MM.1S (cell line): ENCODE measurements at regions not wholly inside any gene's neighbourhood (a gene's known extent, or its start where the extent isn't known, plus 50 kb on each side); places are given as distances from the start of the nearest gene placed in this dataset.

Experiments used
- CTCF ChIP-seq: fragments of 300-600 bp; sonication (generic); IDR thresholded peaks from 2 replicates; pipeline ENCODE4 v1.5.1; 2016; ENCODE audit warnings: antibody characterized with exemption, low read length, mixed read lengths
- EZH2 ChIP-seq: fragments of 300-600 bp; sonication (generic); optimal IDR thresholded peaks from 2 replicates; pipeline ENCODE3; 2017; ENCODE audit warnings: low read depth, mild to moderate bottlenecking, antibody characterized with exemption, low read length, mixed read lengths

GRCh38 chr6:6521961-6522482 is 66.5 kb upstream of the LY86 start:
- TF ChIP-seq CTCF = no peak
- TF ChIP-seq EZH2 = no peak
